PC-3 (cell line): ENCODE measurements at regions not wholly inside any gene's neighbourhood (a gene's known extent, or its start where the extent isn't known, plus 50 kb on each side); places are given as distances from the start of the nearest gene placed in this dataset.

Source experiments
- EZH2 ChIP-seq: fragments of 300-600 bp; sonication (generic); IDR thresholded peaks from one replicate; pipeline ENCODE4 v1.6.1; 2017; ENCODE audit warnings: antibody characterized with exemption, mild to moderate bottlenecking, low read length; ENCODE audit not compliant: unreplicated experiment
- EZH2phosphoT487 ChIP-seq: fragments of 300-600 bp; sonication (generic); IDR thresholded peaks from 2 replicates; pipeline ENCODE4 v1.6.1; 2018; ENCODE audit warnings: mild to moderate bottlenecking, antibody characterized with exemption, low read length, borderline replicate concordance

DNA sequence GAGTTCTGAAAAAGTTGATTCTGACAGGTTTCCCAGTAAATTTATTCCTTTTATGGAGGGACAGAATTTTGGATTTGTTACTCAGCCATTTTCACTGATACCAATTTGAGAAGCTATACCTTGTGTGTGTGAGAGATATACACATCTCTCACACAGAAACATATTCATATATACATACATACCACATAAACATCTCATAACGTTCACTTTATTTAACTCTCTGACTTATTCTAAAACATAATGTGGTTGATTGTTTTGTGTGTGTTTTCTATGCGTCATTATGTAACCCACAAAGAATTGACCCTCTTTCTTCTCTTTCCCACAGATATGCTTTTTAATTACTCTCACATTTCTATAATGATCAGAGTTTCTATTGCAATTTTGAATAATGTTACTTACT lies 570.8 kb upstream of the TLE4 start:
- no peak for TF ChIP-seq EZH2
- no peak for TF ChIP-seq EZH2phosphoT487
